ENCODE measurements at regions not wholly inside any gene's neighbourhood (a gene's known extent, or its start where the extent isn't known, plus 50 kb on each side); places are given as distances from the start of the nearest gene placed in this dataset.

DNA sequence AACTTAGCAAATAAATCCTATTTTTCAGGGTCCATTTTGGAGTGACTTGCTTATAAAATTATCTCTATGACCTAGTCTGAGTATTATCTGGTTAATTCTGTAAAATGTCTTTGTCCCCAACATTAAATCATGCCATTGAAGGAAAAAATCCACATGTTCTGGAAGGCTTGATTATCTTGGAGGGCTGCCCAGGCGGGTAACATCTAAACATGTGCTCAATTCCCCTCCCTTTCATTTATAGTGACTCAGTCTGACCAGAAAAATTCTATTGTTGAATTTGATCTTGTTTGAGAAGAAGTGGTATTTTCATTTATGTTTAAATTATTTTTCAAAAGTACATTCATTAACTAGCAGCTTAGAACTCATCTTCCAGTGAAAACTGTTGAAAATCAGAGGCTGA is 55.4 kb upstream of the SLC10A7 start:
- no peak for DNase-seq
- no peak for ATAC-seq (ENCODE audit: poor library complexity)
- intact Hi-C loops (cut with DNase I), result no loop called here

DNA sequence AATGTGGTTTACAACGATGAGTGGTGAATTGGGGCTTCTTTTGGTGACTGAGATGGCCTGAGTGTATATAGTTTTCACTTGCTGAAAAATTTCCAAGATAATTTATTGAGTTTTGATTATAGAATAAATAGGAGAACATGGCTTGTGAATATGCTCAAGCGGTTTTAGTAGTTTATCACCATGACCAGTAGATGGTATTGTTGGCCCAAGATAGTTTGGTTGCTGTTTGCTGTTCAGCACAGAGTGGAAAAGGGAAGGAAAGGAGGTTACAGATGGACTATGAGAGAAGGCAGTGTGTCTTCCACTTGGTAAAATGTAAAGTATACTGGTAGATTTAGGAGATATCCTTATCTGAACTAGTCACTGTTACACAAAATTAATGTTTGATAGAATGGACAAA is 55.8 kb upstream of the POU4F2 start:
- ATAC-seq (ENCODE audit: poor library complexity) (no peak), DNase-seq (no peak)
- intact Hi-C loops (cut with DNase I), result no loop called here

DNA sequence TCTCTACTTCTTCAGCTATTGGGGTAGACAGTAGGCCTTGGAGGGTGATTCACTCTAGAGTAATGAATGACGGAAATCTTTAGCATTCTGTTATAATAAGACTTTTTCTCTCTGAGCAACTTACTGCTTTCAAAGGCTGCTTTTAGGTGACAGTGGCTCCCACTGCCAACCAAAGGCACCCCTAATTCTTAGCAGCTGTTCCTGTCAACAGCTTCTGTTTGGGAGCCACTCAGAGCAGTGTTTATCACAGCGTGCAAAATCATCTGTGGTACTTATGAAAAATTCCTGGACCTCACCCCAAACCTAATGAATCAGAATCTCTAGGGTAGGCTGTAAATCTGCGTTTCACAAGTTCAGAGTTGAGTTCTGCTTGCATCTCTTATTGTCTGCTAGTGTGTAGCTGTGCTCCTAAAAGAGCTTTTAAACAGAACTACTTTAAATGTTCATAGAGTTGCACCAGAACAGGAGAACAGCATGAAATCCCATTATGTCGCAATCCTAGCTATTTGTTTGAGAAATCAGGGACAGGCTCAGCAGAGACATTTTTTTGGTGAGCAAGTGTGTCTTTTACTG is 52.8 kb upstream of the POU4F2 start:
- intact Hi-C loops (cut with DNase I), result no loop called here
- DNase-seq (no peak), ATAC-seq (ENCODE audit: poor library complexity) (peak; percentile 15)
